ENCODE measurements at regions not wholly inside any gene's neighbourhood (a gene's known extent, or its start where the extent isn't known, plus 50 kb on each side); places are given as distances from the start of the nearest gene placed in this dataset.

DNA sequence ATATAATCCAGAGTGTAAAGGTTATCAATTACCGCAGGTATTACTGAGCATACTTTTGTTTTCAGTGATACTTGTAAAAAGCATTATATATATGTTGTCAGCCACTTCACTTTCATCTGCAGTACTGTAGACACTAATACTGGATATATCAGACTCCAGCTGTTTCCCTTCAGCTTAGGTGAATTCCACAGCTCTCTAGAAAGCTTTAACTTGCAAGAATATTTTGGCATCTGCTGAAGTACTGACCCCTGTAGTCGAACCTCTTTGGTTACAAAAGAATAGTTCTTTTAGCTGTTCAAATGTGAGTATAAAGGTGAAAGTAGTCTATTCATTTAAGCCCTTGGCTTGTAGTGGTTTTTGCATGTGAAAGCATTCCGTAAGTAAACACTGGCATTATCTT, 1222.7 kb upstream of the TENM3 start:
- no peak overlapping the region for H2BK20ac ChIP-seq (ENCODE audit: low read depth, low read length)
- POLR2A ChIA-PET (ENCODE audit: unreplicated experiment): no interaction called here
- no peak overlapping the region for H3K9ac ChIP-seq (ENCODE audit: low read depth, low read length)
- in situ Hi-C loops (cut with MboI; ENCODE audit: low sequenced_read_pairs): no loop called here
- no peak overlapping the region for H4K5ac ChIP-seq (ENCODE audit: low read depth, low read length)
- H3K4ac ChIP-seq (ENCODE audit: low read depth, low read length): no peak overlapping the region
- intact Hi-C loops (cut with micrococcal nuclease): no loop called here
- H3K23ac ChIP-seq (ENCODE audit: low read depth, low read length): no peak overlapping the region
- H3K27ac ChIP-seq (ENCODE audit: insufficient read depth, low read length): no peak overlapping the region
- H3K4me2 ChIP-seq (ENCODE audit: low read depth, low read length): no peak overlapping the region
- no peaks in the 10 kb centered on the region for H3K27me3 ChIP-seq (ENCODE audit: control insufficient read depth, insufficient read depth, low read length)
- H4K20me1 ChIP-seq (ENCODE audit: insufficient read depth, low read length): no peaks in the 10 kb centered on the region
- dilution Hi-C loops (cut with HindIII; ENCODE audit: low sequenced_read_pairs, unreplicated experiment): no loop called here
- no TSS peak for BruUV-seq (replicated peaks)
- H3K9me3 ChIP-seq (ENCODE audit: control insufficient read depth, insufficient read depth, low read length): 0 out of 2 replicates have a peak, but pooled peaks cover 2% of the 10 kb centered on the region
- TF ChIP-seq MAFK (IDR thresholded peaks at IDR 0.05; ENCODE audit: low read depth, low read length): no peak
- no peak for TF ChIP-seq RAD21 (IDR thresholded peaks at IDR 0.05; ENCODE audit: low read length)
- no peak for TF ChIP-seq FOS (IDR thresholded peaks at IDR 0.05; ENCODE audit: low read depth, low read length)
- TF ChIP-seq CEBPB (IDR thresholded peaks at IDR 0.05; ENCODE audit: low read depth, low read length): no peak
- TF ChIP-seq MAZ (IDR thresholded peaks at IDR 0.05; ENCODE audit: borderline replicate concordance, low read depth, low read length): no peak
- TF ChIP-seq NFE2L2 (IDR thresholded peaks at IDR 0.05; ENCODE audit: low read depth, low read length): no peak
- TF ChIP-seq, protein P1, sequence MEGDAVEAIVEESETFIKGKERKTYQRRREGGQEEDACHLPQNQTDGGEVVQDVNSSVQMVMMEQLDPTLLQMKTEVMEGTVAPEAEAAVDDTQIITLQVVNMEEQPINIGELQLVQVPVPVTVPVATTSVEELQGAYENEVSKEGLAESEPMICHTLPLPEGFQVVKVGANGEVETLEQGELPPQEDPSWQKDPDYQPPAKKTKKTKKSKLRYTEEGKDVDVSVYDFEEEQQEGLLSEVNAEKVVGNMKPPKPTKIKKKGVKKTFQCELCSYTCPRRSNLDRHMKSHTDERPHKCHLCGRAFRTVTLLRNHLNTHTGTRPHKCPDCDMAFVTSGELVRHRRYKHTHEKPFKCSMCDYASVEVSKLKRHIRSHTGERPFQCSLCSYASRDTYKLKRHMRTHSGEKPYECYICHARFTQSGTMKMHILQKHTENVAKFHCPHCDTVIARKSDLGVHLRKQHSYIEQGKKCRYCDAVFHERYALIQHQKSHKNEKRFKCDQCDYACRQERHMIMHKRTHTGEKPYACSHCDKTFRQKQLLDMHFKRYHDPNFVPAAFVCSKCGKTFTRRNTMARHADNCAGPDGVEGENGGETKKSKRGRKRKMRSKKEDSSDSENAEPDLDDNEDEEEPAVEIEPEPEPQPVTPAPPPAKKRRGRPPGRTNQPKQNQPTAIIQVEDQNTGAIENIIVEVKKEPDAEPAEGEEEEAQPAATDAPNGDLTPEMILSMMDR (conservative IDR thresholded peaks at IDR 0.05; ENCODE audit: low read depth, low read length): no peak
- TF ChIP-seq MXI1 (IDR thresholded peaks at IDR 0.05; ENCODE audit: borderline replicate concordance, low read depth, low read length): no peak
- no peak for TF ChIP-seq CHD1 (IDR thresholded peaks at IDR 0.05; ENCODE audit: low read depth, low read length)
- no peak for TF ChIP-seq USF2 (IDR thresholded peaks at IDR 0.05; ENCODE audit: low read depth, low read length)
- no peaks in the 10 kb centered on the region for H3K4me1 ChIP-seq (ENCODE audit: control insufficient read depth, insufficient read depth, low read length)
- H3K56ac ChIP-seq (ENCODE audit: extremely low read depth, insufficient read depth, low read length): no peak overlapping the region
- H2BK15ac ChIP-seq (ENCODE audit: low read depth, low read length): no peak overlapping the region
- no peak overlapping the region for H2AK9ac ChIP-seq (replicated peaks; ENCODE audit: low read depth, low read length, poor library complexity)
- H3K79me1 ChIP-seq (ENCODE audit: low read depth in 1 of 2, low read length in 2 of 2): no peaks in the 10 kb centered on the region
- H3K18ac ChIP-seq (ENCODE audit: low read depth, low read length): no peak overlapping the region
- no peak overlapping the region for H2AFZ ChIP-seq (replicated peaks; ENCODE audit: low read length, poor library complexity)
- H3K9me1 ChIP-seq (ENCODE audit: insufficient read depth, low read length): no peaks in the 10 kb centered on the region
- no peak overlapping the region for H3K14ac ChIP-seq (replicated peaks; ENCODE audit: low read depth, low read length)
- H2AK5ac ChIP-seq (ENCODE audit: low read depth, low read length): no peak overlapping the region
- no peak overlapping the region for H2BK120ac ChIP-seq (ENCODE audit: low read depth, low read length)
- H3K36me3 ChIP-seq (ENCODE audit: control insufficient read depth, insufficient read depth, low read length): no peaks in the 10 kb centered on the region
- no peak overlapping the region for H4K91ac ChIP-seq (ENCODE audit: insufficient read depth, low read depth, low read length)
- ATAC-seq (ENCODE audit: low read depth): no peak
- H4K8ac ChIP-seq (ENCODE audit: low read depth in 2 of 2, low read length in 2 of 2): no peak overlapping the region
- no CpG with 5 or more reads among the region's 3 CpGs for WGBS, 2 experiments (ENCODE audit: extremely low coverage in 2 of 2, insufficient read length in 1 of 2)
- no peak overlapping the region for H3K4me3 ChIP-seq (ENCODE audit: insufficient read depth, low read depth, low read length)
- no peak overlapping the region for H2BK5ac ChIP-seq (ENCODE audit: low read depth, low read length, poor library complexity, severe bottlenecking)
- DNase-seq: no peak
- CTCF ChIA-PET: interaction anchor here (1.2 kb wide), 1 partner anchor 11 kb away, joined by 3 read pairs; no protein-coding TSS in a partner anchor

Measured in IMR-90 (cell line).